Suppressor macrophage (primary cell): ENCODE measurements at regions not wholly inside any gene's neighbourhood (a gene's known extent, or its start where the extent isn't known, plus 50 kb on each side); places are given as distances from the start of the nearest gene placed in this dataset.
"Not testable (repeated sequence)": the region's sequence is repeated elsewhere in the genome, so short reads cannot be mapped to it uniquely, and the experiment has no call there.

ENCODE experiments used
- DNase-seq, 4 experiments: peaks; one replicate each; pipeline ENCODE4 v3.0.0-alpha.2; 2020 to 2022

- DNase-seq: no peak
Observed at GRCh38 chrX:129361576-129361975, 161.7 kb downstream of the SMARCA1 start.

- DNase-seq: peak; percentile 60 to 67 (median 63)
Observed at GRCh38 chrX:129360175-129360574, 163.1 kb downstream of the SMARCA1 start.

- DNase-seq: peak in 3 of 4 experiments; percentile 30 to 49 (median 32)
Observed at GRCh38 chrX:129359269-129359668, 164.0 kb downstream of the SMARCA1 start.

- not testable (repeated sequence) for DNase-seq
Observed at GRCh38 chrX:129357428-129357827, 165.9 kb downstream of the SMARCA1 start.

GRCh38 chrX:129347291-129347690, 176.0 kb downstream of the SMARCA1 start:
- DNase-seq: no peak

GRCh38 chrX:129346574-129346973, 176.7 kb downstream of the SMARCA1 start:
- no peak for DNase-seq

GRCh38 chrX:129337264-129337663, 186.0 kb downstream of the SMARCA1 start:
- not testable (repeated sequence) for DNase-seq

- peak in 1 of 4 experiments; percentile 1 for DNase-seq
Observed at GRCh38 chrX:129323115-129323514, 200.2 kb downstream of the SMARCA1 start.

- peak; percentile 30 to 68 (median 51) for DNase-seq
Observed at GRCh38 chrX:129318375-129318774, 204.9 kb downstream of the SMARCA1 start.

GRCh38 chrX:129316461-129316860, 206.8 kb downstream of the SMARCA1 start:
- no peak for DNase-seq

- no peak for DNase-seq
Observed at GRCh38 chrX:129310000-129310399, 213.3 kb downstream of the SMARCA1 start.

- DNase-seq: no peak
Observed at GRCh38 chrX:129262912-129263311, 260.4 kb downstream of the SMARCA1 start.

- not testable (repeated sequence) for DNase-seq
Observed at GRCh38 chrX:129255516-129255915, 267.8 kb downstream of the SMARCA1 start.

- DNase-seq: no peak
Observed at GRCh38 chrX:129249563-129249962, 273.7 kb downstream of the SMARCA1 start.

- no peak for DNase-seq
Observed at GRCh38 chrX:129247642-129248041, 275.6 kb downstream of the SMARCA1 start.

- no peak for DNase-seq
Observed at GRCh38 chrX:129239371-129239770, 283.9 kb downstream of the SMARCA1 start.

GRCh38 chrX:129238011-129238410, 285.3 kb downstream of the SMARCA1 start:
- DNase-seq: no peak

- DNase-seq: no peak
Observed at GRCh38 chrX:129235903-129236302, 287.4 kb downstream of the SMARCA1 start.

- DNase-seq: peak in 1 of 4 experiments; percentile 1
Observed at GRCh38 chrX:129233786-129234185, 289.5 kb downstream of the SMARCA1 start.

- DNase-seq: no peak
Observed at GRCh38 chrX:129230850-129231512, 292.3 kb downstream of the SMARCA1 start.

- no peak for DNase-seq
Observed at GRCh38 chrX:129230168-129230567, 293.1 kb downstream of the SMARCA1 start.

GRCh38 chrX:129227366-129227765, 295.9 kb downstream of the SMARCA1 start:
- no peak for DNase-seq

- no peak for DNase-seq
Observed at GRCh38 chrX:129193357-129193756, 329.9 kb downstream of the SMARCA1 start.

- no peak for DNase-seq
Observed at GRCh38 chrX:129188231-129188630, 335.1 kb downstream of the SMARCA1 start.

GRCh38 chrX:129176710-129177109, 346.6 kb downstream of the SMARCA1 start:
- DNase-seq: no peak
